ENCODE measurements at regions not wholly inside any gene's neighbourhood (a gene's known extent, or its start where the extent isn't known, plus 50 kb on each side); places are given as distances from the start of the nearest gene placed in this dataset.
A peak's percentile ranks its signal among the peaks of the same experiment; 100 is the strongest.

DNA sequence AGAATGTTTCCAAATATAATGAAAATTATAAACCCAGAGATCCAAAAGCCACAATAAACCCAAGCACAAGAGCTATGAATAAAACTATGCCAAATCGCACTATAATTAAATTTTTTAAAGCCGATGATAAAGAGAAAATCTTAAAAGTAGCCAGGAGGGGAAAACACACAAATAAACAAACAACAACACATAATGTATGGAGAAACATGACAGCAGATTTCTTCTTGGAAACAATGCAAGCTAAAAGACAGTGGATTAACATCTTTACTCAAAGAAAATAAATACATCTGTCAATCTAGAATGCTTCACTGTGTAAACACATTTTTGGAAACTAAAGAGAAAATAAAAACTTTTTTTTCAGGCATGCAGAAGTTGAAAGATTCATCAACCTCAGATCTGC lies 53.0 kb upstream of the SMOX start:
- H3K9me2 ChIP-seq (replicated peaks; ENCODE audit: insufficient read depth) = no peaks in the 10 kb centered on the region
- no peak for DNase-seq (ENCODE audit: low spot score)
- H3K4me2 ChIP-seq = no peak overlapping the region
- no peaks in the 10 kb centered on the region for H3K9me3 ChIP-seq (ENCODE audit: low read depth)
- WGBS (ENCODE audit: low lambda C conversion rate, missing lambda C conversion rate) = 66% methylated on average over 2 of the region's 2 CpGs
- H3K36me3 ChIP-seq (replicated peaks; ENCODE audit: insufficient read depth, low read depth) = no peaks in the 10 kb centered on the region
- no peak overlapping the region for H3K27ac ChIP-seq
- no peaks in the 10 kb centered on the region for H3K79me2 ChIP-seq
- no peaks in the 10 kb centered on the region for H3K27me3 ChIP-seq
- H3K4me3 ChIP-seq = no peak overlapping the region
- TF ChIP-seq, protein P1, sequence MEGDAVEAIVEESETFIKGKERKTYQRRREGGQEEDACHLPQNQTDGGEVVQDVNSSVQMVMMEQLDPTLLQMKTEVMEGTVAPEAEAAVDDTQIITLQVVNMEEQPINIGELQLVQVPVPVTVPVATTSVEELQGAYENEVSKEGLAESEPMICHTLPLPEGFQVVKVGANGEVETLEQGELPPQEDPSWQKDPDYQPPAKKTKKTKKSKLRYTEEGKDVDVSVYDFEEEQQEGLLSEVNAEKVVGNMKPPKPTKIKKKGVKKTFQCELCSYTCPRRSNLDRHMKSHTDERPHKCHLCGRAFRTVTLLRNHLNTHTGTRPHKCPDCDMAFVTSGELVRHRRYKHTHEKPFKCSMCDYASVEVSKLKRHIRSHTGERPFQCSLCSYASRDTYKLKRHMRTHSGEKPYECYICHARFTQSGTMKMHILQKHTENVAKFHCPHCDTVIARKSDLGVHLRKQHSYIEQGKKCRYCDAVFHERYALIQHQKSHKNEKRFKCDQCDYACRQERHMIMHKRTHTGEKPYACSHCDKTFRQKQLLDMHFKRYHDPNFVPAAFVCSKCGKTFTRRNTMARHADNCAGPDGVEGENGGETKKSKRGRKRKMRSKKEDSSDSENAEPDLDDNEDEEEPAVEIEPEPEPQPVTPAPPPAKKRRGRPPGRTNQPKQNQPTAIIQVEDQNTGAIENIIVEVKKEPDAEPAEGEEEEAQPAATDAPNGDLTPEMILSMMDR (IDR thresholded peaks at IDR 0.05; ENCODE audit: poor library complexity) = no peak
- no peak for TF ChIP-seq EZH2phosphoT487 (IDR thresholded peaks at IDR 0.05; ENCODE audit: low read depth, severe bottlenecking, unreplicated experiment)
- TF ChIP-seq EZH2 (IDR thresholded peaks at IDR 0.05; ENCODE audit: borderline replicate concordance) = no peak
- H2AFZ ChIP-seq = no peak overlapping the region
- no peaks in the 10 kb centered on the region for H4K20me1 ChIP-seq (ENCODE audit: insufficient read depth, poor library complexity, severe bottlenecking)
- peaks cover 3% of the 10 kb centered on the region for H3K4me1 ChIP-seq (ENCODE audit: insufficient read depth)

- H3K4me2 ChIP-seq = peak overlapping the region; percentile 61
- peak overlapping the region; percentile 46 for H3K27ac ChIP-seq
- H2AFZ ChIP-seq = no peak overlapping the region
- no peak overlapping the region for H3K4me3 ChIP-seq
- DNase-seq (ENCODE audit: low spot score) = peak; percentile 74
- H3K9me3 ChIP-seq (ENCODE audit: low read depth) = no peaks in the 10 kb centered on the region
- WGBS (ENCODE audit: low lambda C conversion rate, missing lambda C conversion rate) = 46% methylated on average over 21 of the region's 24 CpGs
- H3K79me2 ChIP-seq = no peaks in the 10 kb centered on the region
- TF ChIP-seq, protein P1 (IDR thresholded peaks at IDR 0.05; ENCODE audit: poor library complexity) = peak; percentile 68
- no peak for TF ChIP-seq EZH2phosphoT487 (IDR thresholded peaks at IDR 0.05; ENCODE audit: low read depth, severe bottlenecking, unreplicated experiment)
- no peak for TF ChIP-seq EZH2 (IDR thresholded peaks at IDR 0.05; ENCODE audit: borderline replicate concordance)
- H3K27me3 ChIP-seq = no peaks in the 10 kb centered on the region
- no peaks in the 10 kb centered on the region for H3K9me2 ChIP-seq (replicated peaks; ENCODE audit: insufficient read depth)
- H4K20me1 ChIP-seq (ENCODE audit: insufficient read depth, poor library complexity, severe bottlenecking) = no peaks in the 10 kb centered on the region
- H3K36me3 ChIP-seq (replicated peaks; ENCODE audit: insufficient read depth, low read depth) = no peaks in the 10 kb centered on the region
- H3K4me1 ChIP-seq (ENCODE audit: insufficient read depth) = peaks cover 3% of the 10 kb centered on the region
Observed at GRCh38 chr20:4091490-4092479, 56.8 kb upstream of the SMOX start.

GRCh38 chr20:4090756-4091489 lies 57.7 kb upstream of the SMOX start:
- no peak overlapping the region for H2AFZ ChIP-seq
- H3K9me2 ChIP-seq (replicated peaks; ENCODE audit: insufficient read depth) = no peaks in the 10 kb centered on the region
- no peaks in the 10 kb centered on the region for H3K9me3 ChIP-seq (ENCODE audit: low read depth)
- peak; percentile 33 for DNase-seq (ENCODE audit: low spot score)
- H4K20me1 ChIP-seq (ENCODE audit: insufficient read depth, poor library complexity, severe bottlenecking) = no peaks in the 10 kb centered on the region
- no peaks in the 10 kb centered on the region for H3K79me2 ChIP-seq
- no peak overlapping the region for H3K4me2 ChIP-seq
- no peak overlapping the region for H3K4me3 ChIP-seq
- peaks cover 3% of the 10 kb centered on the region for H3K4me1 ChIP-seq (ENCODE audit: insufficient read depth)
- H3K27me3 ChIP-seq = no peaks in the 10 kb centered on the region
- H3K27ac ChIP-seq = peak overlapping the region; percentile 46
- no peak for TF ChIP-seq EZH2 (IDR thresholded peaks at IDR 0.05; ENCODE audit: borderline replicate concordance)
- TF ChIP-seq, protein P1 (IDR thresholded peaks at IDR 0.05; ENCODE audit: poor library complexity) = no peak
- no peak for TF ChIP-seq EZH2phosphoT487 (IDR thresholded peaks at IDR 0.05; ENCODE audit: low read depth, severe bottlenecking, unreplicated experiment)
- WGBS (ENCODE audit: low lambda C conversion rate, missing lambda C conversion rate) = 78% methylated on average over 6 of the region's 6 CpGs
- H3K36me3 ChIP-seq (replicated peaks; ENCODE audit: insufficient read depth, low read depth) = no peaks in the 10 kb centered on the region

Measured in hepatocyte (in vitro differentiated cells).